ENCODE measurements at regions not wholly inside any gene's neighbourhood (a gene's known extent, or its start where the extent isn't known, plus 50 kb on each side); places are given as distances from the start of the nearest gene placed in this dataset.

GRCh38 chr7:68440866-68441265, 1157.4 kb upstream of the AUTS2 start:
- no peak for DNase-seq (ENCODE audit: extremely low read depth, low read depth)

GRCh38 chr7:68441645-68442044, 1156.6 kb upstream of the AUTS2 start:
- DNase-seq (ENCODE audit: extremely low read depth, low read depth): no peak

- no peak for DNase-seq (ENCODE audit: extremely low read depth, low read depth)
Observed at GRCh38 chr7:68442931-68443631, 1155.2 kb upstream of the AUTS2 start.

GRCh38 chr7:68444042-68444441, 1154.2 kb upstream of the AUTS2 start:
- no peak for DNase-seq (ENCODE audit: extremely low read depth, low read depth)

GRCh38 chr7:68444956-68445355, 1153.3 kb upstream of the AUTS2 start:
- DNase-seq (ENCODE audit: extremely low read depth, low read depth): no peak

- DNase-seq (ENCODE audit: extremely low read depth, low read depth): no peak
Observed at GRCh38 chr7:68446183-68446582, 1152.1 kb upstream of the AUTS2 start.

GRCh38 chr7:68449099-68449498, 1149.2 kb upstream of the AUTS2 start:
- DNase-seq (ENCODE audit: extremely low read depth, low read depth): no peak

GRCh38 chr7:68449816-68450215, 1148.5 kb upstream of the AUTS2 start:
- DNase-seq (ENCODE audit: extremely low read depth, low read depth): no peak

GRCh38 chr7:68454931-68455330, 1143.3 kb upstream of the AUTS2 start:
- no peak for DNase-seq (ENCODE audit: extremely low read depth, low read depth)

- DNase-seq (ENCODE audit: extremely low read depth, low read depth): no peak
Observed at GRCh38 chr7:68456469-68456868, 1141.8 kb upstream of the AUTS2 start.

- no peak for DNase-seq (ENCODE audit: extremely low read depth, low read depth)
Observed at GRCh38 chr7:68457481-68457880, 1140.8 kb upstream of the AUTS2 start.

- DNase-seq (ENCODE audit: extremely low read depth, low read depth): no peak
Observed at GRCh38 chr7:68458010-68458908, 1140.0 kb upstream of the AUTS2 start.

- DNase-seq (ENCODE audit: extremely low read depth, low read depth): no peak
Observed at GRCh38 chr7:68461430-68461829, 1136.8 kb upstream of the AUTS2 start.

GRCh38 chr7:68470836-68471435, 1127.3 kb upstream of the AUTS2 start:
- no peak for DNase-seq (ENCODE audit: extremely low read depth, low read depth)

GRCh38 chr7:68472688-68473087, 1125.6 kb upstream of the AUTS2 start:
- DNase-seq (ENCODE audit: extremely low read depth, low read depth): no peak

- no peak for DNase-seq (ENCODE audit: extremely low read depth, low read depth)
Observed at GRCh38 chr7:68474661-68475216, 1123.5 kb upstream of the AUTS2 start.

GRCh38 chr7:68476966-68477365, 1121.3 kb upstream of the AUTS2 start:
- no peak for DNase-seq (ENCODE audit: extremely low read depth, low read depth)

- no peak for DNase-seq (ENCODE audit: extremely low read depth, low read depth)
Observed at GRCh38 chr7:68478326-68478725, 1119.9 kb upstream of the AUTS2 start.

GRCh38 chr7:68482800-68483199, 1115.5 kb upstream of the AUTS2 start:
- no peak for DNase-seq (ENCODE audit: extremely low read depth, low read depth)

- no peak for DNase-seq (ENCODE audit: extremely low read depth, low read depth)
Observed at GRCh38 chr7:68484731-68485130, 1113.5 kb upstream of the AUTS2 start.

GRCh38 chr7:68485253-68485917, 1112.9 kb upstream of the AUTS2 start:
- DNase-seq (ENCODE audit: extremely low read depth, low read depth): no peak

All from NCI-H460 (cell line).